Astrocyte of the spinal cord (primary cell): ENCODE measurements at regions not wholly inside any gene's neighbourhood (a gene's known extent, or its start where the extent isn't known, plus 50 kb on each side); places are given as distances from the start of the nearest gene placed in this dataset.
A peak's percentile ranks its signal among the peaks of the same experiment; 100 is the strongest.
"Not testable (repeated sequence)": the region's sequence is repeated elsewhere in the genome, so short reads cannot be mapped to it uniquely, and the experiment has no call there.

Experiments
- DNase-seq: peaks from one replicate; pipeline ENCODE4 v3.0.0; 2011; ENCODE audit warnings: low read depth, low spot score
- H3K4me3 ChIP-seq: 2 replicates; pipeline ENCODE4 v1.5.1; 2011; ENCODE audit warnings: low read depth, mild to moderate bottlenecking, low read length, moderate library complexity
- in situ Hi-C: cut with HindIII; loops from 2 replicates; pipeline ENCODE4 v1.10.0; 2017; ENCODE audit warnings: low sequenced_read_pairs
- TF ChIP-seq, protein P1 (sequence below): IDR thresholded peaks from 2 replicates; pipeline ENCODE4 v1.5.1; 2012; ENCODE audit warnings: low read depth, mild to moderate bottlenecking, low read length, inconsistent platforms

DNA sequence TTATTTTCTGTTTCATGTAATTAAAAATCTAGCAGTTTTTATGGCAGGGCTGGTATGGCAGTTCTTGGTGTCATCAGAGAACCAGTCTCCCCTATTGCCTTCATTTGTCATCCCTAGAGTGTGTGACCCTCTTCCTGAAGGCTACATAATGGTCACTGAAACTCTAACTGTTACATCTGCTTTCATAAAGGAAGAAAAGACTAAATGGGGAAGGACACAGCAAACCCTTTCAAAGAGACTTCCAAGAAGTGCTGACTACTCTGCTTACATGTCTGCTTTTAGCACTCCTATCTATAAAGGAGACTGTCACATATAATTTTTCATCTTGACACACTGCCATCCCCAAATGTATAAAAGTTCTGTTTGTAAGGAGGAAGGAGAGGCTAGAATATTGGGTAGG is 105.9 kb upstream of the DIAPH2 start:
- DNase-seq = no peak
- no peak overlapping the region for H3K4me3 ChIP-seq
- TF ChIP-seq, protein P1, sequence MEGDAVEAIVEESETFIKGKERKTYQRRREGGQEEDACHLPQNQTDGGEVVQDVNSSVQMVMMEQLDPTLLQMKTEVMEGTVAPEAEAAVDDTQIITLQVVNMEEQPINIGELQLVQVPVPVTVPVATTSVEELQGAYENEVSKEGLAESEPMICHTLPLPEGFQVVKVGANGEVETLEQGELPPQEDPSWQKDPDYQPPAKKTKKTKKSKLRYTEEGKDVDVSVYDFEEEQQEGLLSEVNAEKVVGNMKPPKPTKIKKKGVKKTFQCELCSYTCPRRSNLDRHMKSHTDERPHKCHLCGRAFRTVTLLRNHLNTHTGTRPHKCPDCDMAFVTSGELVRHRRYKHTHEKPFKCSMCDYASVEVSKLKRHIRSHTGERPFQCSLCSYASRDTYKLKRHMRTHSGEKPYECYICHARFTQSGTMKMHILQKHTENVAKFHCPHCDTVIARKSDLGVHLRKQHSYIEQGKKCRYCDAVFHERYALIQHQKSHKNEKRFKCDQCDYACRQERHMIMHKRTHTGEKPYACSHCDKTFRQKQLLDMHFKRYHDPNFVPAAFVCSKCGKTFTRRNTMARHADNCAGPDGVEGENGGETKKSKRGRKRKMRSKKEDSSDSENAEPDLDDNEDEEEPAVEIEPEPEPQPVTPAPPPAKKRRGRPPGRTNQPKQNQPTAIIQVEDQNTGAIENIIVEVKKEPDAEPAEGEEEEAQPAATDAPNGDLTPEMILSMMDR = no peak
- in situ Hi-C loops = no loop called here

DNA sequence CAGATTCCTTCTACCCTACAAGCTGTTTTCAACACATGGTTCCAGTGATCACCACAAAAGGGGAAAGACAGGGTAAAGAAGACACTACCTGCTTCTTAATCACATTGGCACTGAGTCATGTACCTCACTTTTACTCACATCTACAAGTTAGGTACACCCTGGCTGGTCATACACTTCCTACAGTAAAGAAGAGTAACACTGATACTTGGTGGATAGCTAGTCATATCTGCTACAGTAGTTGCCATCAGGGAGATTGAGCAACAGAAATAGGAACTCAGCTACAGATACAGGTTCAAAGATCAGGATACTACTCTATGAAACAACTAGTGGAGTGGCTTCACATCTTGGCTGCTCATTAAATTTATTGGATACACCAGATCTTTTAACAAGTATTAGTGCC is 105.4 kb upstream of the DIAPH2 start:
- in situ Hi-C loops = no loop called here
- TF ChIP-seq, protein P1 = no peak
- no peak for DNase-seq
- H3K4me3 ChIP-seq = no peak overlapping the region

DNA sequence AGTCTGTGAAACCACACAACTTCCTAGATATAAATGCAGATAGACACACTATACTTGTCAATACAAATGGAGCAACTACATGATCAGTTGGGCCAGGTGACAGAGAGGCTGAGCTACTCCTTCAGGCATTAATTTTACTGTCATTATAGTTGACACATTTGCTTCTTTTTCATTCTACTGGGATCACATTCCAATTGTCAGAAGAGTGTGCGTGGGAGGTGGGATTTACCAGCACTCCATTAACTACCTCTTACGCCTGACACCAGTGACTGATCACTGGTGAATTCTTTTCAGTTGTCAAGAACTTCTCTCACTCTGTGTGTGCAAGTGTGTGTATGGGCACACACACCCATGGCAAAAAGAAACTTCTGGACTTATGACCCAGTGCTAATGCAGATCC is 94.2 kb upstream of the DIAPH2 start:
- in situ Hi-C loops = no loop called here
- TF ChIP-seq, protein P1 = no peak
- H3K4me3 ChIP-seq = no peak overlapping the region
- DNase-seq = no peak

DNA sequence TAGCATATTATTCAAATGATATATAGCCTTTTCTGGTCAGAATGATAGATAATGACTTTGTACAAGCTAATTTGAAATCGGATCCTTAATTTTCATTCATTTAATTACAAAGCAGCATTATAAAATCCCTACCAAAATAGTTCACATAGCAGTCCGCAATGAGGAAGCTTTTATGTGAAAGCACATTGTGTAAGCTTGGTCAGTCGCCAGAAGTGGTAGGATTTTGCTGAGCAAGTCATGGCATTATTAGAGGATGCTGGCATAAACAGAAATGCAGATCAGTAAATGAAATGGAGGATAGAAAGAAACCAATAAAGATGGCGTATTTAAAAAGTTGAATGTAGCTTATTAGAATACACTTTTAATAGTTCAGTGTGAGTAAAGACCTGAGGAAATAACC is 93.2 kb upstream of the DIAPH2 start:
- in situ Hi-C loops = no loop called here
- no peak for DNase-seq
- TF ChIP-seq, protein P1 = no peak
- H3K4me3 ChIP-seq = no peak overlapping the region

DNA sequence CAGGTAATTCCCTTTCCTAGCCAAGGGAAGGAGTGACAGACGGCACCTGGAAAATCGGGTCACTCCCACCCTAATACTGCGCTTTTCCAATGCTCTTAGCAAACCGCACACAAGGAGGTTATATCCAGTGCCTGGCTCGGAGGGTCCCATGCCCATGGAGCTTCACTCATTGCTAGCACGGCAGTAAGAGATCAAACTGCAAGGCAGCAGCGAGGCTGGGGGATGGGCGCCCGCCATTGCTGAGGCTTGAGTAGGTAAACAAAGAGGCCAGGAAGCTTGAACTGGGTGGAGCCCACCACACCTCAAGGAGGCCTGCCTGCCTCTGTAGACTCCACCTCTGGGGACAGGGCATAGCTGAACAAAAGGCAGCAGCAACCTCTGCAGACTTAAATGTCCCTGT is 86.8 kb upstream of the DIAPH2 start:
- DNase-seq, in situ Hi-C loops, H3K4me3 ChIP-seq: not testable (repeated sequence)

DNA sequence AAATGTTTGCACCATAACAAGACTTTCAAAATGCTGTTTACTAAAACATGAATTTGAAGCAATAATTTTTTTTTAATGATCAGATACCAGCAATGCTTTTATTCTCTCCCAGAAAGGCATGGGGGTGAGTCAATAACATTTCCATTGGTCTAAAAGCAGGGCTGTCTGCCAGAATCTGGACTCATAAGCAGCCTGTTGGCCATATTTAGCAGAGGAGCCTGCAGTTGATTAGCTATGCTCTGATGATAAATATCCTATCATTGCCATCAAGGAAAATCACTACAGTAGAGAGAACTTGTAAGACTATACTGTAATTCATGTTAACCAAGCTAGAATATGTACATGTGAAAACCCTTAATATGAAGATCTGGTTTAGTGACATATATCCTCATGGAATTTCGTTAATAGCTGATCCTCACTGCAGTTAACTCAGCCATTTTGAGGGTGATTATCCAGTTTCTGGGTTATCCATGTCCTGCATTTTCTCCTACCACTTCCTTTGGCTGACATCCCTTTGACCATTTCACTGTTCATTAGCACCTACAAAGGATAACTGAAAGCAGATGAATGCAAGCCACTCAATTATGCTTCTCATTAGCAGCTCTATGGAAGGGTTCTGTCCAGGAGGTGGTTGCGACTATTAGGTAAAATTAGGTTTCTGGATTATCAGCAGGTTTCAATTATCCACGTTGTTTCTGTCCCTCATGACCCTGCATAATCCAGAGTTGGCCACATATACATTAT is 72.9 kb upstream of the DIAPH2 start:
- H3K4me3 ChIP-seq = no peak overlapping the region
- TF ChIP-seq, protein P1 = no peak
- peak; percentile 14 for DNase-seq
- in situ Hi-C loops = no loop called here

DNA sequence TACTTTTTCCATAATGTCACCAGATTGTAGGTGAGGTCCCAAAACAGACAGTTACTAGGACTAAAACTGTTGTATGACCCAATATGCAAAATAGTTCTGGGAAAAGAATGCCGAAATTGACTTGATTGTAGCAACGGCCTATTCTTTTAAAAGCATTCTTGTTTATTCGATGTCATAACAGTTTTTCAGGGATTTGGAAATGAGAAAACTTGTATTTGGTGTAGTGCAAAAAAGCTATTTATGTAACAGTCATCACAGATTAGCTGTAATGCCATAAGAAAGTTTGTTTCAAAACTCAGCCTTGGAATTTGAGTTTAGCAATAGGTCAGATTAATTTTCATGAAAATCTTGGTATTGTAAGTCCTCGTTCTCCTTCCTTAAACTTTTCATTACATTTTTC is 69.2 kb upstream of the DIAPH2 start:
- no peak for DNase-seq
- TF ChIP-seq, protein P1 = no peak
- no peak overlapping the region for H3K4me3 ChIP-seq
- in situ Hi-C loops = no loop called here
